Left ventricle myocardium inferior (tissue), 1 donor: ENCODE measurements at regions not wholly inside any gene's neighbourhood (a gene's known extent, or its start where the extent isn't known, plus 50 kb on each side); places are given as distances from the start of the nearest gene placed in this dataset.

Experiments
- DNase-seq: peaks from one replicate; pipeline ENCODE4 v3.0.0-alpha.2; 2020
- H3K27ac ChIP-seq: fragments of 200-600 bp; replicated peaks from 2 replicates; pipeline ENCODE4 v1.8.0; 2021
- H3K27me3 ChIP-seq: fragments of 200-600 bp; 2 replicates; pipeline ENCODE4 v1.8.0; 2021; ENCODE audit warnings: low read depth
- H3K36me3 ChIP-seq: fragments of 200-600 bp; 2 replicates; pipeline ENCODE4 v1.8.0; 2021
- H3K4me1 ChIP-seq: fragments of 200-600 bp; 2 replicates; pipeline ENCODE4 v1.8.0; 2021
- H3K4me3 ChIP-seq: fragments of 200-600 bp; 2 replicates; pipeline ENCODE4 v1.8.0; 2021; ENCODE audit warnings: mild to moderate bottlenecking, moderate library complexity
- H3K9me3 ChIP-seq: fragments of 200-600 bp; replicated peaks from 2 replicates; pipeline ENCODE4 v1.8.0; 2021
- CTCF ChIP-seq: fragments of 200-600 bp; IDR thresholded peaks from 2 replicates; pipeline ENCODE4 v1.8.0; 2021; ENCODE audit warnings: antibody characterized with exemption, mild to moderate bottlenecking, borderline replicate concordance
- intact Hi-C: fragments of 100-400 bp; cut with micrococcal nuclease; formaldehyde crosslinking; loops from one replicate; pipeline ENCODE4 v1.11.0; 2022
- donor health status: DM: no; HTN: yes; CAD: no; lungs with severe emphysema.

- Histone ChIP-seq H3K4me3 (no peak overlapping the region), H3K9me3 (no peaks in the 10 kb centered on the region), H3K36me3 (no peaks in the 10 kb centered on the region), H3K27me3 (no peaks in the 10 kb centered on the region), H3K27ac (peak overlapping the region; percentile 3), H3K4me1 (peaks cover 15% of the 10 kb centered on the region)
- TF ChIP-seq CTCF = no peak
- intact Hi-C loops = no loop called here
- DNase-seq = no peak
These were observed 125.7 kb upstream of the RND3 start for GRCh38 chr2:150612957-150613710.

DNA sequence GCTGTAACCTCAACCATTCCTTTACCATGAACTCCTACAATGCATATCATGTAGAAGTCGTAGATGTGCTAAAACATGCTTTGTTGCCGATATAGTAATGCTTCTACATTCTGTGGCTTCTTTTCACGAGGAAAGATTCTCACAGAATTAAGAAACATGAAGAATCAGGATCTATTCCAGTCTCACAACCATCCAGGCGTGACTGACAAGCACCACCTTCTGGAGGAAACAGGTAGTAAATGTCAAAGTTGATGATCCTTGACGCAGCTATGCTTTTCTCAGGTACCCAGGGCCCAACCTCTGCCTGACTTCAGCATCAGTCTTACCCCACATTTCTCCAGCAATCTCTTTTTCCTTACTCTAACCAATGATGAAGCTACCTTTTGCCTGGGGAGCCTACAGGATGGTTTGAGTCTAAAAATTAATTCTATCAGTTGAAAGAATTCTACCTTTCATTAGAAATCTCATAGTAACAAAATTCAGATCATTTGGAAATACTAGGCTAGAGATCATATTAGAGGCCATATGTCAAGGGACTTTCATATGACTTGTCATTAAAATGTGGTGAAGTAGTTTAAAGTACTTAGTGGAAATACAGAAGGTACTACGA, 123.3 kb upstream of the RND3 start:
- Histone ChIP-seq H3K4me1 (peaks cover 15% of the 10 kb centered on the region), H3K27ac (no peak overlapping the region), H3K9me3 (no peaks in the 10 kb centered on the region), H3K27me3 (no peaks in the 10 kb centered on the region), H3K4me3 (no peak overlapping the region), H3K36me3 (no peaks in the 10 kb centered on the region)
- TF ChIP-seq CTCF = peak; percentile 66
- DNase-seq = no peak
- intact Hi-C loops = no loop called here

DNA sequence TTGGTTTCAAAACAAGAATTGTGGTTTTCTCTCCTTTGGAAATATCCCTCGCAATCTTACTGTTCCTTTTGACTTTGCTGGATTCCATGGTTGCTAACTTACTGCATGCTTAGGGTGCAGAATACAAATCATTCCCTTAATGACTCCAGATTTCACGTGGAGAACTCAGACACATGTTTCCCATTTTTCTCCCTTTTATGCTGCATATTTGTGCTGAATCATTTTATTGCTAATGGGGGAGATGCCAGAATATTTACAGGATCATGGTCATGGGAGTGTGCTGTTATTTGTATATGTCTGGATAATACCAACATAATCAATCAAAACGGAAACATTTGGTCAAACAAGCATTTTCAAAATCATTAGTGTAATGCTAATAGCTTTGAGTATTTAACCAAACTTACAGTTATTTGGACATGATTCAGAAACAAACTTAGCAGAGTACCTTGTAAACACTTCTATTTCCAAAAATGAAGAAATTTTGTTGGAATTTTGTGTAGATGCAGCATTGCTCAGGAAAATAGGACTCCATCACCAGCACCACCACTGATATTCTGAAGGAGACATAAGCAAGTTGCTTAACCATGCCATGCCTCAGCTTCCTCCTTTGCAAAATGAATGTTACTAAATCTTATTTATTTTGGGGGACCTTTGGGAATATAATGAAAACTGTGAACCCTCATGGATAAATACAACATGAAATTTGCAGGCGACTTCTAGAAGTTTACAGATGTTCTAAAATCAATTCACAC, 122.5 kb upstream of the RND3 start:
- H3K9me3 ChIP-seq = no peaks in the 10 kb centered on the region
- H3K4me3 ChIP-seq = no peak overlapping the region
- H3K36me3 ChIP-seq = no peaks in the 10 kb centered on the region
- peaks cover 15% of the 10 kb centered on the region for H3K4me1 ChIP-seq
- no peaks in the 10 kb centered on the region for H3K27me3 ChIP-seq
- intact Hi-C loops = no loop called here
- no peak overlapping the region for H3K27ac ChIP-seq
- no peak for TF ChIP-seq CTCF
- no peak for DNase-seq

DNA sequence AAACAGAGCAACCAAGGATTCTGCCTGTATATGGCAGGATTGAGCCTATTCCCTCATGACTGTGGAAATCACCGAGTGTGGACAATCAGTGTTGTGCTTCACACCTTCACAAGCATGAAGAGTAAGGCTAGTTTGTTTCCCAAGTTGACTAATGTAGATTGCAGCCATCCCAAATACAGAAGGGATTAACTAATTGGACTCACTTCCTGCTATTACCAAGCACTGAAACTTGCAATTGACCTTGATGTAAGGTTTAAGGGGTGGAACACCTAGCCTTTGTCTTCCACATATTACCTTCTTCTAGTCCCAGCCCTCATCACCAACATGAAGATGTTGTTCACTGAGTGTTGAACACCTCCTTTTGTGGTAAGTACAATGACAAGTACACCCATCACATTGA, 120.9 kb upstream of the RND3 start:
- intact Hi-C loops = no loop called here
- no peak for DNase-seq
- no peaks in the 10 kb centered on the region for H3K9me3 ChIP-seq
- peaks cover 7% of the 10 kb centered on the region for H3K4me1 ChIP-seq
- no peak overlapping the region for H3K4me3 ChIP-seq
- H3K36me3 ChIP-seq = no peaks in the 10 kb centered on the region
- no peak overlapping the region for H3K27ac ChIP-seq
- no peaks in the 10 kb centered on the region for H3K27me3 ChIP-seq
- no peak for TF ChIP-seq CTCF

DNA sequence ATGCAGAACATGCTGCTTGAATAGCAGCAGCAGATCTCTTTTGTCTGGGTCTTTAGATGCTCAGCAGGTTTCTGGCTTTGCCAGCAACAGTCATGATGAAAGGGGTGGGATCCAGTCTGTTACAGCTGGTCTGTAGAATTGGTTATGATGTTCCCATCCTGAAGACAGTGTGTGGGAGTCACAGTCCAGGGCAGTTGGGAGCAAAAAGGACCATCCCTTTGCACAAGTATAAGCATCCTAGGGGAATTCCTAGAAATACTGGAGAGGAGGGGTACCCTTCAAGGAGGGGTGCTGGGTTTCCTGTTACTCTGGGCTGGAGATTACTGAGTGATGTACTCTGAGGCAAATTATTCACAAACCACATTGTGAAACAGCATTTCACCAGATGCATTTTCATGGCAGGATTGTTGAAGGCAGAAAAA, 119.9 kb upstream of the RND3 start:
- DNase-seq = no peak
- intact Hi-C loops = no loop called here

More for the DNA sequence above, 119.9 kb upstream of the RND3 start:
- no peak overlapping the region for H3K4me3 ChIP-seq
- H3K36me3 ChIP-seq = no peaks in the 10 kb centered on the region
- H3K27me3 ChIP-seq = no peaks in the 10 kb centered on the region
- no peaks in the 10 kb centered on the region for H3K9me3 ChIP-seq
- no peak overlapping the region for H3K27ac ChIP-seq
- no peaks in the 10 kb centered on the region for H3K4me1 ChIP-seq
- TF ChIP-seq CTCF = no peak
